ENCODE measurements at regions not wholly inside any gene's neighbourhood (a gene's known extent, or its start where the extent isn't known, plus 50 kb on each side); places are given as distances from the start of the nearest gene placed in this dataset.

DNA sequence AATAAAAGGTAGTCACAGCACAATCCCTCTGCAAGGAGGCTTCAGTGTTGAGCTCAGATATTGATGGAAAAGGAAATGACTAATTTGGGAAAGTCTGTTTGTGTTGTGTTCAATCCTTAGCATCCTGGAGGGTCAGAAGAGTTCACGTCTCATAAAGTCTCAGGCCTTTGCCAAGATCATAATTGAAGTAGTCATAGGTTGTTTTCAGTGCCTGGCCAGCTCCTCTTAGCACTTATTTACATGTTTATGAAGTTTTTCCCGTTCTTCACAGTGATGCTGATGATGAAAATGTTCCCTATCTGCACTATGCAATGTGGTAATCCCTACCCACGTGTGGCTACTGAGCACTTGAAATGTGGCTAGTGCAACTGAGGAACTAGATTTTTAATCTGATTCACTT lies 61.6 kb upstream of the TGFBR2 start:
- TF ChIP-seq, protein P1, sequence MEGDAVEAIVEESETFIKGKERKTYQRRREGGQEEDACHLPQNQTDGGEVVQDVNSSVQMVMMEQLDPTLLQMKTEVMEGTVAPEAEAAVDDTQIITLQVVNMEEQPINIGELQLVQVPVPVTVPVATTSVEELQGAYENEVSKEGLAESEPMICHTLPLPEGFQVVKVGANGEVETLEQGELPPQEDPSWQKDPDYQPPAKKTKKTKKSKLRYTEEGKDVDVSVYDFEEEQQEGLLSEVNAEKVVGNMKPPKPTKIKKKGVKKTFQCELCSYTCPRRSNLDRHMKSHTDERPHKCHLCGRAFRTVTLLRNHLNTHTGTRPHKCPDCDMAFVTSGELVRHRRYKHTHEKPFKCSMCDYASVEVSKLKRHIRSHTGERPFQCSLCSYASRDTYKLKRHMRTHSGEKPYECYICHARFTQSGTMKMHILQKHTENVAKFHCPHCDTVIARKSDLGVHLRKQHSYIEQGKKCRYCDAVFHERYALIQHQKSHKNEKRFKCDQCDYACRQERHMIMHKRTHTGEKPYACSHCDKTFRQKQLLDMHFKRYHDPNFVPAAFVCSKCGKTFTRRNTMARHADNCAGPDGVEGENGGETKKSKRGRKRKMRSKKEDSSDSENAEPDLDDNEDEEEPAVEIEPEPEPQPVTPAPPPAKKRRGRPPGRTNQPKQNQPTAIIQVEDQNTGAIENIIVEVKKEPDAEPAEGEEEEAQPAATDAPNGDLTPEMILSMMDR (IDR thresholded peaks at IDR 0.05) = no peak
- no peak for TF ChIP-seq POLR2A (IDR thresholded peaks at IDR 0.05)
